CD4-positive, alpha-beta T cell (primary cell): ENCODE measurements at regions not wholly inside any gene's neighbourhood (a gene's known extent, or its start where the extent isn't known, plus 50 kb on each side); places are given as distances from the start of the nearest gene placed in this dataset.
"Not testable (repeated sequence)": the region's sequence is repeated elsewhere in the genome, so short reads cannot be mapped to it uniquely, and the experiment has no call there.

Experiments used
- ATAC-seq: fragments of 200-7000 bp; cut with Tn5 transposase; one replicate; pipeline ENCODE4 v1.10.0; 2022; ENCODE audit warnings: mild to moderate bottlenecking; ENCODE audit not compliant: poor library complexity
- CTCF ChIA-PET: fragments of 350-600 bp; sonication (Branson Sonifier 250); formaldehyde crosslinking; loops from one replicate; lab custom pipeline; 2021; ENCODE audit warnings: antibody characterized with exemption, inconsistent platforms; lab: Charles Lee
- POLR2A ChIA-PET: fragments of 350-600 bp; sonication (Branson Sonifier 250); formaldehyde crosslinking; loops from one replicate; lab custom pipeline; 2021; ENCODE audit warnings: antibody characterized with exemption, inconsistent platforms; lab: Charles Lee
- DNase-seq, 14 experiments: peaks; one replicate each; pipeline ENCODE4 v3.0.0-alpha.2; 2013 to 2020; ENCODE audit warnings: mixed read lengths in 2 of 14
- H3K27ac ChIP-seq, 2 donors: one replicate each; pipeline versions ENCODE4 v1.5.1 to v1.7.0; 2013; ENCODE audit warnings: low read length in 2 of 2, low read depth in 1 of 2, mild to moderate bottlenecking in 1 of 2
- H3K27me3 ChIP-seq, 2 experiments: 1 replicate in 1 of 2; 2 replicates in 1 of 2; pipeline versions ENCODE4 v1.6.1 to v1.7.0; 2013; ENCODE audit warnings: low read length in 2 of 2, control low read depth in 1 of 2, mild to moderate bottlenecking in 1 of 2, moderate library complexity in 1 of 2; ENCODE audit not compliant: insufficient read depth in 2 of 2, control insufficient read depth in 1 of 2
- H3K36me3 ChIP-seq: one replicate; pipeline ENCODE4 v1.6.1; 2013; ENCODE audit warnings: low read length, control low read depth; ENCODE audit not compliant: insufficient read depth
- H3K4me1 ChIP-seq: one replicate; pipeline ENCODE4 v1.6.1; 2013; ENCODE audit warnings: low read length, control low read depth; ENCODE audit not compliant: insufficient read depth
- H3K4me3 ChIP-seq: one replicate; pipeline ENCODE4 v1.5.1; 2013; ENCODE audit warnings: mild to moderate bottlenecking, low read length, moderate library complexity
- H3K9me3 ChIP-seq, 2 experiments: 1 replicate in 1 of 2; 2 replicates in 1 of 2; pipeline versions ENCODE4 v1.6.1 to v1.7.0; 2013; ENCODE audit warnings: low read length in 2 of 2, mild to moderate bottlenecking in 2 of 2, control low read depth in 1 of 2, moderate library complexity in 1 of 2; ENCODE audit not compliant: control insufficient read depth in 1 of 2, insufficient read depth in 1 of 2
- H3K27ac Mint-ChIP-seq: one replicate; pipeline ENCODE4 v1.8.0; 2020; ENCODE audit warnings: mixed read lengths
- H3K27me3 Mint-ChIP-seq: one replicate; pipeline ENCODE4 v1.8.0; 2021; ENCODE audit warnings: mixed read lengths
- H3K36me3 Mint-ChIP-seq: one replicate; pipeline ENCODE4 v1.8.0; 2021; ENCODE audit warnings: low read depth, mixed read lengths
- H3K4me1 Mint-ChIP-seq: one replicate; pipeline ENCODE4 v1.8.0; 2021; ENCODE audit warnings: low read depth, mixed read lengths
- H3K4me3 Mint-ChIP-seq: one replicate; pipeline ENCODE4 v1.8.0; 2020; ENCODE audit warnings: mild to moderate bottlenecking, mixed read lengths
- H3K9me3 Mint-ChIP-seq: one replicate; pipeline ENCODE4 v1.8.0; 2020; ENCODE audit warnings: mixed read lengths
- intact Hi-C, 2 experiments: fragments of 100-400 bp; cut with DNase I in 1 of 2; cut with micrococcal nuclease in 1 of 2; formaldehyde crosslinking; loops; one replicate each; pipeline versions ENCODE4 v1.15.1 to v1.9.0; 2023 to 2025; cut with DNase I, micrococcal nuclease
- TF ChIP-seq, protein P1 (sequence below): fragments of 200-600 bp; IDR thresholded peaks from one replicate; pipeline ENCODE4 v1.8.0; 2022; ENCODE audit warnings: antibody characterized with exemption, mild to moderate bottlenecking

DNA sequence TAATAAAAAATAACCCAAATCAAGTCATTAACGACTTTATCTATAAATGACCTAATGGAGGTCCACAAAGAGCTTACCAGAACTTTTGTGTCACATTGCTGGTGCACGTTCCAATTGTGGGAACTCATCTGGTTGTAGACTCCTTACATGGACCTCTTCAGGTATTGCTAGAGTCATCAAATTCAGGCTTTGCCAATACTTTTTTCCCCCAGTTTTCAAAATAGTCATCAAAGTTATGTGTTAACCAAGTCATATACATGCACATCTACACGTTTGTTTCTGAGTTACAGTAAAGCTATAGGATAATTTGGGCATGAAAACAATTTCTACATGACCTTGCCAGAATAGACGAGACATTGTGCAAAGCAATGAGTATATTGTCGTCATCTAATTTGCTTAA, 76.2 kb upstream of the ADAMTS18 start:
- no peak overlapping the region for H3K27ac Mint-ChIP-seq
- ATAC-seq (no peak), DNase-seq (no peak)
- H3K27me3 Mint-ChIP-seq = peaks cover 3% of the 10 kb centered on the region
- H3K36me3 Mint-ChIP-seq = no peaks in the 10 kb centered on the region
- CTCF ChIA-PET = no interaction called here
- H3K36me3 ChIP-seq = no peaks in the 10 kb centered on the region
- H3K4me3 Mint-ChIP-seq = no peak overlapping the region
- no peaks in the 10 kb centered on the region for H3K27me3 ChIP-seq
- H3K9me3 ChIP-seq = no peaks in the 10 kb centered on the region
- no peak overlapping the region for H3K4me3 ChIP-seq
- POLR2A ChIA-PET = no interaction called here
- H3K9me3 Mint-ChIP-seq = no peaks in the 10 kb centered on the region
- no peaks in the 10 kb centered on the region for H3K4me1 Mint-ChIP-seq
- H3K4me1 ChIP-seq = no peaks in the 10 kb centered on the region
- no peak overlapping the region for H3K27ac ChIP-seq
- TF ChIP-seq, protein P1, sequence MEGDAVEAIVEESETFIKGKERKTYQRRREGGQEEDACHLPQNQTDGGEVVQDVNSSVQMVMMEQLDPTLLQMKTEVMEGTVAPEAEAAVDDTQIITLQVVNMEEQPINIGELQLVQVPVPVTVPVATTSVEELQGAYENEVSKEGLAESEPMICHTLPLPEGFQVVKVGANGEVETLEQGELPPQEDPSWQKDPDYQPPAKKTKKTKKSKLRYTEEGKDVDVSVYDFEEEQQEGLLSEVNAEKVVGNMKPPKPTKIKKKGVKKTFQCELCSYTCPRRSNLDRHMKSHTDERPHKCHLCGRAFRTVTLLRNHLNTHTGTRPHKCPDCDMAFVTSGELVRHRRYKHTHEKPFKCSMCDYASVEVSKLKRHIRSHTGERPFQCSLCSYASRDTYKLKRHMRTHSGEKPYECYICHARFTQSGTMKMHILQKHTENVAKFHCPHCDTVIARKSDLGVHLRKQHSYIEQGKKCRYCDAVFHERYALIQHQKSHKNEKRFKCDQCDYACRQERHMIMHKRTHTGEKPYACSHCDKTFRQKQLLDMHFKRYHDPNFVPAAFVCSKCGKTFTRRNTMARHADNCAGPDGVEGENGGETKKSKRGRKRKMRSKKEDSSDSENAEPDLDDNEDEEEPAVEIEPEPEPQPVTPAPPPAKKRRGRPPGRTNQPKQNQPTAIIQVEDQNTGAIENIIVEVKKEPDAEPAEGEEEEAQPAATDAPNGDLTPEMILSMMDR = no peak
- intact Hi-C loops = no loop called here

GRCh38 chr16:77514500-77515220, 79.8 kb upstream of the ADAMTS18 start:
- no peak overlapping the region for H3K27ac ChIP-seq
- intact Hi-C loops = no loop called here
- Mint-ChIP-seq H3K9me3 (no peaks in the 10 kb centered on the region), H3K4me1 (no peaks in the 10 kb centered on the region), H3K27me3 (no peaks in the 10 kb centered on the region), H3K36me3 (no peaks in the 10 kb centered on the region), H3K4me3 (no peak overlapping the region), H3K27ac (no peak overlapping the region)
- no peak overlapping the region for H3K4me3 ChIP-seq
- H3K36me3 ChIP-seq = no peaks in the 10 kb centered on the region
- POLR2A ChIA-PET = no interaction called here
- H3K27me3 ChIP-seq = no peaks in the 10 kb centered on the region
- DNase-seq (no peak), ATAC-seq (no peak)
- TF ChIP-seq, protein P1 = no peak
- no peaks in the 10 kb centered on the region for H3K4me1 ChIP-seq
- H3K9me3 ChIP-seq = no peaks in the 10 kb centered on the region
- CTCF ChIA-PET = no interaction called here

DNA sequence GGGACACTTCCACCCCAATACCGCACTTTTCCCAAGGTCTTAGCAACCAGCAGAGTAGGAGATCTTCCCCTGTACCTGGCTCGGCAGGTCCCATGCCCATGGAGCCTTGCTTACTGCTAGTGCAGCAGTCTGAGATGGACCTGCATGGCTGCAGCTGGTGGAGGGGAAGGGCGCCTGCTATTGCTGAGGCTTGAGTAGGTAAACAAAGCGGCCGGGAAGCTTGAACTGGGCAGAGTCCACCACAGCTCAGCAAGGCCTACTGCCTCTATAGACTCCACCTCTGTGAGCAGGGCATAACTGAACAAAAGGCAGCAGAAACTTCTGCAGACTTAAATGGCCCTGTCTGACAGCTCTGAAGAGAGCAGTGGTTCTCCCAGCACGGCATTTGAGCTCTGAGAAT, 90.4 kb upstream of the ADAMTS18 start:
- H3K4me1 ChIP-seq, H3K27me3 ChIP-seq, H3K4me3 Mint-ChIP-seq, CTCF ChIA-PET, H3K9me3 Mint-ChIP-seq, H3K9me3 ChIP-seq, DNase-seq, ATAC-seq, intact Hi-C loops, H3K27ac ChIP-seq, H3K4me1 Mint-ChIP-seq, H3K27ac Mint-ChIP-seq, H3K4me3 ChIP-seq, POLR2A ChIA-PET, H3K36me3 Mint-ChIP-seq, H3K36me3 ChIP-seq, H3K27me3 Mint-ChIP-seq: not testable (repeated sequence)

DNA sequence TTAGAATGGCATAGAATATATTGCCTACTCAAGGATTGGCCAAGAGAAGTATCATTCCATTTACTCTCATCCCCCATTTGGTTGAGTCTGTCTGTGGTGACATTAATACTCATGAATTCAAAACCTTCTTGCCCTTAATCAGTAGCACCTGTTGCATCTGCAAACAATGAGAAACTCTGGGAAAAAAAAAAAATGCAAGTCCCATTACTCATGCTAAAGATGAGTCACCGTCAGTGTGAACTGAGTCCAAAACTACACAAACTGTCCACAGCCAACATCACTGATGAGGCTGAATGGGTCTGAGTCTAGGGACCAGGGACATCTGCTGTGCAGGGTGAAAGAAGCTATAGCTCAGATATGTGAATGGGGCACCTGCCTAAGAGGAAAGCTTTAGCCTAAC, 96.9 kb upstream of the ADAMTS18 start:
- POLR2A ChIA-PET = no interaction called here
- DNase-seq = no peak
- no peak overlapping the region for H3K4me3 ChIP-seq
- H3K36me3 ChIP-seq = no peaks in the 10 kb centered on the region
- TF ChIP-seq, protein P1 = no peak
- H3K27me3 Mint-ChIP-seq = peaks cover 10% of the 10 kb centered on the region
- no peak for ATAC-seq
- intact Hi-C loops = no loop called here
- H3K4me1 Mint-ChIP-seq = no peaks in the 10 kb centered on the region
- H3K4me3 Mint-ChIP-seq = no peak overlapping the region
- CTCF ChIA-PET = no interaction called here
- H3K9me3 Mint-ChIP-seq = no peaks in the 10 kb centered on the region
- no peaks in the 10 kb centered on the region for H3K9me3 ChIP-seq
- no peak overlapping the region for H3K27ac ChIP-seq
- H3K27ac Mint-ChIP-seq = no peak overlapping the region
- H3K4me1 ChIP-seq = no peaks in the 10 kb centered on the region
- no peaks in the 10 kb centered on the region for H3K27me3 ChIP-seq
- H3K36me3 Mint-ChIP-seq = no peaks in the 10 kb centered on the region
